Loucy (cell line): ENCODE measurements at regions not wholly inside any gene's neighbourhood (a gene's known extent, or its start where the extent isn't known, plus 50 kb on each side); places are given as distances from the start of the nearest gene placed in this dataset.

Source experiments
- H2AFZ ChIP-seq: fragments of 200-600 bp; sonication (generic); 2 replicates; pipeline ENCODE4 v1.6.0; 2016; ENCODE audit warnings: antibody characterized with exemption, mild to moderate bottlenecking, low read length, moderate library complexity
- H3F3A ChIP-seq: fragments of 200-600 bp; 2 replicates; pipeline ENCODE4 v1.6.0; 2016; ENCODE audit warnings: antibody characterized with exemption, low read depth, mild to moderate bottlenecking
- H3K27me3 ChIP-seq: fragments of 200-600 bp; sonication (generic); 2 replicates; pipeline ENCODE4 v1.6.1; 2014; ENCODE audit warnings: low read length, mild to moderate bottlenecking; ENCODE audit not compliant: insufficient read depth, poor library complexity, severe bottlenecking
- H3K36me3 ChIP-seq: fragments of 200-600 bp; sonication (generic); 2 replicates; pipeline ENCODE4 v1.6.1; 2016; ENCODE audit warnings: low read length; ENCODE audit not compliant: insufficient read depth
- H3K4me1 ChIP-seq: fragments of 200-600 bp; sonication (generic); 2 replicates; pipeline ENCODE4 v1.5.1; 2014; ENCODE audit warnings: low read length, mild to moderate bottlenecking; ENCODE audit not compliant: insufficient read depth, poor library complexity, severe bottlenecking
- H3K4me2 ChIP-seq: fragments of 200-600 bp; sonication (generic); 2 replicates; pipeline ENCODE4 v1.6.0; 2014; ENCODE audit warnings: antibody characterized with exemption, low read length, low read depth, mild to moderate bottlenecking; ENCODE audit not compliant: poor library complexity, severe bottlenecking
- H3K4me3 ChIP-seq: fragments of 200-600 bp; sonication (generic); 2 replicates; pipeline ENCODE4 v1.5.1; 2014; ENCODE audit warnings: low read length, mild to moderate bottlenecking, mixed read lengths; ENCODE audit not compliant: poor library complexity, severe bottlenecking
- H3K79me2 ChIP-seq: fragments of 200-600 bp; sonication (generic); 2 replicates; pipeline ENCODE4 v1.6.1; 2014; ENCODE audit warnings: low read length; ENCODE audit not compliant: insufficient read depth
- H3K9ac ChIP-seq: fragments of 200-600 bp; sonication (generic); 2 replicates; pipeline ENCODE4 v1.6.0; 2014; ENCODE audit warnings: mild to moderate bottlenecking, low read depth, low read length, moderate library complexity; ENCODE audit not compliant: poor library complexity, severe bottlenecking
- H3K9me2 ChIP-seq: fragments of 200-600 bp; sonication (generic); replicated peaks from 2 replicates; pipeline ENCODE4 v1.6.1; 2016; ENCODE audit warnings: low read depth, low read length, mixed read lengths
- H3K9me3 ChIP-seq: fragments of 200-600 bp; sonication (generic); 2 replicates; pipeline ENCODE4 v1.6.1; 2014; ENCODE audit warnings: mild to moderate bottlenecking, antibody characterized with exemption, low read length, low read depth; ENCODE audit not compliant: insufficient read depth
- H4K20me1 ChIP-seq: fragments of 200-600 bp; sonication (generic); 2 replicates; pipeline ENCODE4 v1.6.0; 2014; ENCODE audit warnings: antibody characterized with exemption, low read length, mild to moderate bottlenecking; ENCODE audit not compliant: insufficient read depth, poor library complexity, severe bottlenecking
- CTCF ChIP-seq: fragments of 200-600 bp; sonication (generic); conservative IDR thresholded peaks from 2 replicates; pipeline ENCODE4 v1.5.1; 2014; ENCODE audit warnings: mild to moderate bottlenecking, antibody characterized with exemption, low read length
- EZH2phosphoT487 ChIP-seq: fragments of 200-600 bp; IDR thresholded peaks from 2 replicates; pipeline ENCODE4 v1.6.1; 2018; ENCODE audit warnings: antibody characterized with exemption, mild to moderate bottlenecking, moderate library complexity, borderline replicate concordance

GRCh38 chr4:126548890-126549289 is 1083.9 kb upstream of the INTU start:
- no peaks in the 10 kb centered on the region for H3F3A ChIP-seq
- no peak overlapping the region for H3K9ac ChIP-seq
- no peaks in the 10 kb centered on the region for H4K20me1 ChIP-seq
- no peaks in the 10 kb centered on the region for H3K9me3 ChIP-seq
- H3K36me3 ChIP-seq, result no peaks in the 10 kb centered on the region
- no peaks in the 10 kb centered on the region for H3K9me2 ChIP-seq
- H3K27me3 ChIP-seq, result no peaks in the 10 kb centered on the region
- TF ChIP-seq EZH2phosphoT487 (no peak), CTCF (no peak)
- H3K4me3 ChIP-seq, result no peak overlapping the region
- H3K79me2 ChIP-seq, result no peaks in the 10 kb centered on the region
- no peaks in the 10 kb centered on the region for H3K4me1 ChIP-seq
- H3K4me2 ChIP-seq, result no peak overlapping the region
- no peak overlapping the region for H2AFZ ChIP-seq

GRCh38 chr4:126552321-126552720 is 1080.4 kb upstream of the INTU start:
- Histone ChIP-seq H3K36me3 (no peaks in the 10 kb centered on the region), H3K79me2 (no peaks in the 10 kb centered on the region), H3K4me1 (no peaks in the 10 kb centered on the region), H3K27me3 (no peaks in the 10 kb centered on the region), H4K20me1 (no peaks in the 10 kb centered on the region), H3K9me2 (no peaks in the 10 kb centered on the region), H3K9me3 (no peaks in the 10 kb centered on the region), H2AFZ (no peak overlapping the region), H3F3A (no peaks in the 10 kb centered on the region), H3K4me2 (no peak overlapping the region), H3K4me3 (no peak overlapping the region), H3K9ac (no peak overlapping the region)
- TF ChIP-seq EZH2phosphoT487, result no peak
- no peak for TF ChIP-seq CTCF

- H3K4me2 ChIP-seq, result no peak overlapping the region
- H3K9me2 ChIP-seq, result no peaks in the 10 kb centered on the region
- H3K27me3 ChIP-seq, result no peaks in the 10 kb centered on the region
- no peak overlapping the region for H3K4me3 ChIP-seq
- H3K36me3 ChIP-seq, result no peaks in the 10 kb centered on the region
- no peak for TF ChIP-seq CTCF
- TF ChIP-seq EZH2phosphoT487, result no peak
- H3K9me3 ChIP-seq, result no peaks in the 10 kb centered on the region
- H2AFZ ChIP-seq, result no peak overlapping the region
- no peaks in the 10 kb centered on the region for H3K79me2 ChIP-seq
- H3K9ac ChIP-seq, result no peak overlapping the region
- H3F3A ChIP-seq, result no peaks in the 10 kb centered on the region
- H3K4me1 ChIP-seq, result no peaks in the 10 kb centered on the region
- H4K20me1 ChIP-seq, result no peaks in the 10 kb centered on the region
Measured at GRCh38 chr4:126553248-126553647, 1079.5 kb upstream of the INTU start.
